GM12878 (cell line): ENCODE measurements at regions not wholly inside any gene's neighbourhood (a gene's known extent, or its start where the extent isn't known, plus 50 kb on each side); places are given as distances from the start of the nearest gene placed in this dataset.

ENCODE experiments used
- BHLHE40 ChIP-seq, 2 experiments: fragments of 450-650 bp in 1 of 2; IDR thresholded peaks; 2 replicates each; pipeline ENCODE4 v1.6.1; 2011 to 2017; ENCODE audit warnings: low read depth in 2 of 2, borderline replicate concordance in 1 of 2, improper control_type of control experiment in 1 of 2, low read length in 1 of 2, mild to moderate bottlenecking in 1 of 2
- BMI1 ChIP-seq: fragments of 450-650 bp; IDR thresholded peaks from 2 replicates; pipeline ENCODE4 v1.6.1; 2016; ENCODE audit warnings: mild to moderate bottlenecking, moderate library complexity, borderline replicate concordance
- POLR2A ChIP-seq: IDR thresholded peaks from 2 replicates; pipeline ENCODE4 v1.6.1; 2011; ENCODE audit warnings: low read depth, mild to moderate bottlenecking, low read length
- RFX5 ChIP-seq: IDR thresholded peaks from 2 replicates; pipeline ENCODE4 v1.6.1; 2011; ENCODE audit warnings: low read depth, low read length, improper control_type of control experiment
- TF ChIP-seq, protein P1 (sequence below): fragments of 450-650 bp; conservative IDR thresholded peaks from 2 replicates; pipeline ENCODE4 v1.6.1; 2017; ENCODE audit warnings: mild to moderate bottlenecking, moderate library complexity
- TF ChIP-seq, protein P2 (sequence below), 3 experiments: IDR thresholded peaks in 2 of 3; conservative IDR thresholded peaks in 1 of 3; 2 replicates each; pipeline ENCODE4 v1.5.1; 2011; ENCODE audit warnings: low read depth in 3 of 3, low read length in 3 of 3, mild to moderate bottlenecking in 3 of 3, control low read depth in 2 of 3, moderate library complexity in 2 of 3, inconsistent platforms in 1 of 3, mixed read lengths in 1 of 3; ENCODE audit not compliant: control insufficient read depth in 2 of 3, insufficient read depth in 1 of 3; ENCODE audit errors: extremely low read depth in 1 of 3
- TF ChIP-seq, protein P3 (sequence below): IDR thresholded peaks from 2 replicates; pipeline ENCODE4 v1.6.1; 2012; ENCODE audit warnings: low read depth, low read length, improper control_type of control experiment
- TF ChIP-seq, protein P4 (sequence below): fragments of 450-650 bp; IDR thresholded peaks from 2 replicates; pipeline ENCODE4 v1.6.1; 2016; ENCODE audit warnings: mild to moderate bottlenecking

DNA sequence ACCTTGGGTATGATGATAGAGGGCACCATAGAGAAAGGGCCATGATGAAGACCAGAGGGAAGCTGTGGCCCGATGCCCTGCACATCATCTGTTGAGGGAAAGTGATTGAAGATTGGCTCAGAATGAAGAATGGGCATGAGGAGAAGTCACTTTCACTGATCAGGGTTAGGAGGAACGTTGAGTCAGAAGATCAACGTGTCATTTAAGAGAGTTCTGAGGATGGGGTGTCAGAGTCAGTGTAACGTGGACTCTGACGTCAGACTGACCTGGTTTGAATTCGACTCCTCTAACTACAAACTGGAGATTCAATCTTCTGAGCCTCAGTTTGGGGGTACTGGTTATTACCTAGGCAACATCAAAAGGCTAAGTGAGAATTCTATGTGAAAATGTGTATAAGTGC, 352.6 kb downstream of the DDX10 start:
- no peak for TF ChIP-seq POLR2A
- TF ChIP-seq, protein P1, sequence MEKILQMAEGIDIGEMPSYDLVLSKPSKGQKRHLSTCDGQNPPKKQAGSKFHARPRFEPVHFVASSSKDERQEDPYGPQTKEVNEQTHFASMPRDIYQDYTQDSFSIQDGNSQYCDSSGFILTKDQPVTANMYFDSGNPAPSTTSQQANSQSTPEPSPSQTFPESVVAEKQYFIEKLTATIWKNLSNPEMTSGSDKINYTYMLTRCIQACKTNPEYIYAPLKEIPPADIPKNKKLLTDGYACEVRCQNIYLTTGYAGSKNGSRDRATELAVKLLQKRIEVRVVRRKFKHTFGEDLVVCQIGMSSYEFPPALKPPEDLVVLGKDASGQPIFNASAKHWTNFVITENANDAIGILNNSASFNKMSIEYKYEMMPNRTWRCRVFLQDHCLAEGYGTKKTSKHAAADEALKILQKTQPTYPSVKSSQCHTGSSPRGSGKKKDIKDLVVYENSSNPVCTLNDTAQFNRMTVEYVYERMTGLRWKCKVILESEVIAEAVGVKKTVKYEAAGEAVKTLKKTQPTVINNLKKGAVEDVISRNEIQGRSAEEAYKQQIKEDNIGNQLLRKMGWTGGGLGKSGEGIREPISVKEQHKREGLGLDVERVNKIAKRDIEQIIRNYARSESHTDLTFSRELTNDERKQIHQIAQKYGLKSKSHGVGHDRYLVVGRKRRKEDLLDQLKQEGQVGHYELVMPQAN: no peak
- TF ChIP-seq, protein P2, sequence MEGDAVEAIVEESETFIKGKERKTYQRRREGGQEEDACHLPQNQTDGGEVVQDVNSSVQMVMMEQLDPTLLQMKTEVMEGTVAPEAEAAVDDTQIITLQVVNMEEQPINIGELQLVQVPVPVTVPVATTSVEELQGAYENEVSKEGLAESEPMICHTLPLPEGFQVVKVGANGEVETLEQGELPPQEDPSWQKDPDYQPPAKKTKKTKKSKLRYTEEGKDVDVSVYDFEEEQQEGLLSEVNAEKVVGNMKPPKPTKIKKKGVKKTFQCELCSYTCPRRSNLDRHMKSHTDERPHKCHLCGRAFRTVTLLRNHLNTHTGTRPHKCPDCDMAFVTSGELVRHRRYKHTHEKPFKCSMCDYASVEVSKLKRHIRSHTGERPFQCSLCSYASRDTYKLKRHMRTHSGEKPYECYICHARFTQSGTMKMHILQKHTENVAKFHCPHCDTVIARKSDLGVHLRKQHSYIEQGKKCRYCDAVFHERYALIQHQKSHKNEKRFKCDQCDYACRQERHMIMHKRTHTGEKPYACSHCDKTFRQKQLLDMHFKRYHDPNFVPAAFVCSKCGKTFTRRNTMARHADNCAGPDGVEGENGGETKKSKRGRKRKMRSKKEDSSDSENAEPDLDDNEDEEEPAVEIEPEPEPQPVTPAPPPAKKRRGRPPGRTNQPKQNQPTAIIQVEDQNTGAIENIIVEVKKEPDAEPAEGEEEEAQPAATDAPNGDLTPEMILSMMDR (IDR thresholded peaks at IDR 0.05 in 2 of 3, conservative IDR thresholded peaks at IDR 0.05 in 1 of 3; ENCODE audit: control insufficient read depth in 2 of 3, extremely low read depth in 1 of 3, insufficient read depth in 1 of 3, low read depth in 3 of 3, low read length in 3 of 3): no peak
- TF ChIP-seq, protein P3, sequence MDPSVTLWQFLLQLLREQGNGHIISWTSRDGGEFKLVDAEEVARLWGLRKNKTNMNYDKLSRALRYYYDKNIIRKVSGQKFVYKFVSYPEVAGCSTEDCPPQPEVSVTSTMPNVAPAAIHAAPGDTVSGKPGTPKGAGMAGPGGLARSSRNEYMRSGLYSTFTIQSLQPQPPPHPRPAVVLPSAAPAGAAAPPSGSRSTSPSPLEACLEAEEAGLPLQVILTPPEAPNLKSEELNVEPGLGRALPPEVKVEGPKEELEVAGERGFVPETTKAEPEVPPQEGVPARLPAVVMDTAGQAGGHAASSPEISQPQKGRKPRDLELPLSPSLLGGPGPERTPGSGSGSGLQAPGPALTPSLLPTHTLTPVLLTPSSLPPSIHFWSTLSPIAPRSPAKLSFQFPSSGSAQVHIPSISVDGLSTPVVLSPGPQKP: no peak
- TF ChIP-seq, protein P4, sequence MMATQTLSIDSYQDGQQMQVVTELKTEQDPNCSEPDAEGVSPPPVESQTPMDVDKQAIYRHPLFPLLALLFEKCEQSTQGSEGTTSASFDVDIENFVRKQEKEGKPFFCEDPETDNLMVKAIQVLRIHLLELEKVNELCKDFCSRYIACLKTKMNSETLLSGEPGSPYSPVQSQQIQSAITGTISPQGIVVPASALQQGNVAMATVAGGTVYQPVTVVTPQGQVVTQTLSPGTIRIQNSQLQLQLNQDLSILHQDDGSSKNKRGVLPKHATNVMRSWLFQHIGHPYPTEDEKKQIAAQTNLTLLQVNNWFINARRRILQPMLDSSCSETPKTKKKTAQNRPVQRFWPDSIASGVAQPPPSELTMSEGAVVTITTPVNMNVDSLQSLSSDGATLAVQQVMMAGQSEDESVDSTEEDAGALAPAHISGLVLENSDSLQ: no peak
- no peak for TF ChIP-seq BMI1
- TF ChIP-seq BHLHE40 (IDR thresholded peaks at IDR 0.05; ENCODE audit: borderline replicate concordance in 1 of 2, low read depth in 2 of 2, low read length in 1 of 2): no peak
- TF ChIP-seq RFX5: no peak
